T-helper 1 cell (primary cell): ENCODE measurements at regions not wholly inside any gene's neighbourhood (a gene's known extent, or its start where the extent isn't known, plus 50 kb on each side); places are given as distances from the start of the nearest gene placed in this dataset.

Experiments used
- DNase-seq, 5 donors: peaks; one replicate each; pipeline ENCODE4 v3.0.0-alpha.2; 2012 to 2020

DNA sequence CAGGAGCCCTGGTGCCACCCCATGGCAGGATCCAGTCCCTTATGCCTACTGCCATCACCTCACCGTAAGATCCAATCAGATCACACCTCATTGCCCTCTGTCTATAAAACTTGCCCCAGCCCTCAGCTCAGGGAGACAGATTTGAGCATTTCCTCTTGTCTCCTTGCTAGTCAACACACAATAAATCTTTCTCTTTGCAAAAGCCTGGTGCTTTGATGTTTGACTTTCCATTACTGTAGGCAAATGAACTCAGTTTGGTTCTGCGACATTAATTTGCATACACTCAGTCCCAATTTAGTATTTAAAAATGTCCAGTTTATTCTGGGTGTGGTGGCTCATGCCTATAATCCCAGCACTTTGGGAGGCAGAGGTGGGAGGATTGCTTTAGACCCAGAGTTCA is 188.4 kb downstream of the AEBP2 start:
- DNase-seq = no peak

DNA sequence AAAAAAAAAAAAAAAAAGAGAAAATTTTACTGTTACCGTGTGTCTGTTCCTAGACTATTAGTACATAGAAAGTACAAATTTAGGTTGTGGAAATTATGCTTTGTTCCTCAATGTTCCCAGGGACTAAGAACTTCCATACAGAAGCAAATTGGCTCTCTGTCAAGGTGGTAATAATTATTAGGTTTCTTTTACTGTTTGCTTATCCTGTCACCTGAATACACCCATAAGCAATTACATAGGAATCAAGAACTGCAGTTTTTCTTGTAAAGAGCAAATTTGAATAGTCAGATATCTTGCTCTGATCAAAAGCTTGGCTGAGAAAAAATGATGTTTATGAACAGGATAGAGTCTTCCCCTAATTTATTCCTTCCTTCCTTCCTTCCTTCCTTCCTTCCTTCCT is 191.2 kb downstream of the AEBP2 start:
- no peak for DNase-seq

DNA sequence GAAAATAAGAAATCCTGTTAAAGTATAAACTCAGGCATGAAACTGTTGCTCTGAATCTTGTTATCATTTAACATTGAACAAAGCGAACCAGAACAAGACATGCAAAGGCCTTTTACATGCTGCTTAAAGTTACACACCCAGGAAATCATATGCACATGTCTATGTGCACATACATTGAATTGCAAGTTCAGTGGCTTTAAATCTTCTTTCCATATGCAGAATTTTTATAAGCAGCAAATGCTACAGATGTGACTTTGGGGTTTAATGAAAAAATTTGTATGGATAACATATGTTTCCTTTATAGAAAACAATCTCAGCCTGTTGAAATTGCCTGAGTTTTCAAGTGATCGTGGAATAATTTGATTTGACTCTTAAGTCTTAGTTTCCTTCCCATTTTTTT is 193.9 kb downstream of the AEBP2 start:
- no peak for DNase-seq

DNA sequence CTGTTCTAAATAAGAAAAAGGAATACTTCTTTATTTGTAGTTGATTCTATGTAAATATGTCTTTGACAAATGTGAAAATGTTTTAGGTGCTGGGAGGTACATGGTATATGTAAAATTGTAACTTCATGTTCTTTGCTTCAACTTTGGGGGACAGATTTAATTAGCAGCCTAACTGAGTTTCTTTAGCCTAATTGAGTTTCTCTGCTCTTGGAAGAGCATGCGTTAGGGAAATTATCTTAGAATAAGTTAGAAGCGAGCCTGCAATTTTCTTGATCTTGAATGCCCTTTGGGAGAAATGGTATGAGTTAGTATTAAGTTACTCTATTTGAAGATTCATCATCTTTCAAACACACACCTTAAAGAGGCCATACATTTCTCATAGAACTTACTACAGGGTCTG is 194.3 kb downstream of the AEBP2 start:
- no peak for DNase-seq

DNA sequence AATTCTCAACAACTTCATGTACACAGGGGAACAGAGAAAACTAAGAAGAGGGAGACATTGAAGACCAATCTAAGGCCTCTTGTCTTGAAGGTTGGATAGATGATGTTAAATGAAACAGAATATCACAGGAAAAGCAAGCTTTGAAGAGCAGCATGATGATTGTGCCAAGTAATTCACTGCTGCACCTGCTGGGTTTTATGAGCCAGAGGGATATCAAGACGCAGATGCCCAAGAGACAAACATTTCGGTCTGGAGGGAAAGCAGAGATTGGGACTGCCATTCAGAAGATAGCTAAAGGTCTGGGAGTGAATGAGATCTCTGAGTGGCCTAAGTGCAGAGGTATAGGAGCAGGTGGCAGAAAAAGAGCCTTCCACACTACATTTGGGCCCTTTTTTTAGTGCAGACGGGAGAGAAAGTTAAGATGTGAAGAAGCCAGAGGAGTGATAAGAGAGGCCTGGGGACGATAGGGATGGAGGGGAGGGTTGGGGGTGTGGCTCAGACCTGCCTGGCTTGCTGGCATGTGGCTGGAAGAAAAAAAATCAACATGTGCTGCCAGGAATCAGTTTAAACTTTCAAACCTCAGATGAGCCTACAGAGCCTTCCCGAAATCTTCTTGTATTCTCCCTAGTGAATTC is 200.6 kb downstream of the AEBP2 start:
- DNase-seq = no peak

- no peak for DNase-seq
Observed at GRCh38 chr12:19641235-19642080, 202.2 kb downstream of the AEBP2 start.

DNA sequence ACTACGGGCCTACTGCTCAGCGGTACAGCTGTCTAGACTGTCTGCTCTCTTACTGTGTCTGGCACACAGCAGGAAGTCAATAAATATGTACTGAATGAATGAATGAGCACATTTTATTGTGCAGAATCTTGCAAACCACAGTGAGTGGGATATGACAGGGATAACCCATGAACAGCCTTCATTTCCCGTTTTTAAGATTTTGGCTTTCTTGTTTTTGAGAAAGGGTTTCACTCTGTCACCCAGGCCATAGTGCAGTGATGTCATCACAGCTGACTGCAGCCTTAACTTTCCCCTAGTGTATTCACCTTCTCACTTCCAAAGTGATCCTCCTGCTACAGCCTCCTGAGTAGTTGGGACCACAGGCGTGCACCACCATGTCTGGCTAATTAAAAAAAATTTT is 203.1 kb downstream of the AEBP2 start:
- DNase-seq = no peak

- DNase-seq = no peak
Observed at GRCh38 chr12:19643635-19644034, 204.3 kb downstream of the AEBP2 start.

GRCh38 chr12:19644571-19644970 is 205.3 kb downstream of the AEBP2 start:
- no peak for DNase-seq

DNA sequence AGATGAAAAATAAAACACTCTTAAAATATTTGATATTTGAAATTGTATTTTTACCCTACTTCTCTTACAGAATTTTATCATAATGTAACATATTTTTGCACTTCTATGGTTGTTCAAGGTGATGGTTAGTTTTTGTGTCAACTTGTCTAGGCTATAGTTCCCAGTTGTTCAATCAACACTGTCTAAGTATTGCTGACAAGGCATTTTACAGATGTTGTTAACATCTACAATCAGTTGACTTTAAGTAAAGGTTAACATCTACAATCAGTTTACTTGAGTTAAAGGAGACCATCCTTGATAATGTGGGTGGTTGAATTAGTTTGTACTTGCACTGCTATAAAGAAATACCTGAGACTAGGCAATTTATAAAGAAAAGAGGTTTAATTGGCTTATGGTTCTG is 206.5 kb downstream of the AEBP2 start:
- no peak for DNase-seq

- no peak for DNase-seq
Observed at GRCh38 chr12:19646599-19646998, 207.3 kb downstream of the AEBP2 start.

GRCh38 chr12:19647806-19648556 is 208.7 kb downstream of the AEBP2 start:
- no peak for DNase-seq

DNA sequence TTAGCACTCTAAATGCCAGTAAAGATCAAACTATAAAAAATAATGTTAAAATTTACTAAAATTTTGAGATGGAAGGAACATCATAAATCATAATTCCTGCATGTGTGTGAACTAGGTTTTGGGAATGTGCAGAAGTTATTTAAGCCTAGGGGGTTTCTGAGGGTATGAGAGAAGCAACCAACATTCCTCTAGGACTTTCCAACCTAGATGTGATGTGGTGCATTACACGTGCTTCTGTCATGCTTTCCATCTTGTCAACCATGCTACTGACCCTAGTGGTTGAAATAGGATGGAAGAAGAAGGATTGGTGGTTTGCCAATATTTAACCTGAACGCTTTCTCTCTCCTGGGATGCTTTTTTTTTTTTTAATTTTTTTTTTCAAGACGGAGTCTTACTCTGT is 209.3 kb downstream of the AEBP2 start:
- DNase-seq = no peak

DNA sequence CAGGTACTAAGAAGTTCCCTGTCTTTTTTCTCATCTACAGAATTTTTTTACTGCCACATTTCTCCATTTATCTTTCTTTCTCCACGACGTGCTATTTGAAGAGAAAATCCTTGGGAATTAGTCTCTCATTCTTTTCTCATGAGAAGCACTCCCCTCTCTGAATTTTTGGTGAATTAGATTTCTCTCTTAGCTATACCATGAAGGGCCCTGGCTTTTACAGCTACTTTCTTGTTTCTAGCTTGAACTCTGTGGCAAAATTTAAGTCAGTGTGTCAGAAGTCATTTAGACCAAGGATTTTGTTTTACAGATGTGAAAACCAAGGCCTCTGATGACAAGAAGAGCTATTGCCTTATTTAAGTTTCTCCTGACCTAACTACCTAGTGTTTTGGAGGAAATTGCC is 213.1 kb downstream of the AEBP2 start:
- no peak for DNase-seq

DNA sequence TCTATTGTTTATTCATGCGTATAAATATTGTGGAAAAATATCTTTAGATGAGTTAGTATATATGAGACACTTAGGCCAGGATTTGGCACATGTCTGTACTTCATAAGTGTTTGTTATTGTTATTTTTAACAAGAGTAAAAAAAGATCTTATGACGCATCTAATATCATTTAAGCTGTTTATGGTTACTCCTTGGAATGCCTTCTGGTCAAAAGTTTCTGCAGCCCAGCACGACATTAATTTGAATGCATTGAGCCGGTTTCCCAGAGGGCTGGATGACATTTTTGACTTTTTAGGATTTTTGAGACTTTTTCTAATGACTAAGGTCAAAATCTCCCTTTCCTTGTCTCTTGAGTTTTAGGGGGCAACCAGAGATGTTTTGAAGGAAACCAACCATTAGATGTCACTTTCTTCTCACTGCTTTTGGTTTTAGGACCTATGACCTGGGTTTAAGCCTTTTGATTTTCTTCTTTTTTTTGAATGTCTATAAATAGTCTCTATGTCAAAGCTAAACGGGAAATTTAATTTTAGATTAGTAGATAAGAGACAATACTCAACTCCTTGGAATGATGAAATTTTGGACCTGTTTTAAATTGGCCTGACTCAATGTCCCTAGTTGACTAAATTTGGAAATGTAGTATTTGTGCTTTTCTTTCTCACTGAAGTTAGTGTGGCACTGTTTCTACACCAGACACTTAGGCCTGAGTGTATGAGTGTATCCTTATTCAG is 215.5 kb downstream of the AEBP2 start:
- DNase-seq = no peak

- no peak for DNase-seq
Observed at GRCh38 chr12:19657118-19657731, 217.9 kb downstream of the AEBP2 start.

GRCh38 chr12:19657732-19658130 is 218.4 kb downstream of the AEBP2 start:
- no peak for DNase-seq

- DNase-seq = no peak
Observed at GRCh38 chr12:19659086-19659485, 219.8 kb downstream of the AEBP2 start.

- DNase-seq = no peak
Observed at GRCh38 chr12:19659501-19659900, 220.2 kb downstream of the AEBP2 start.

DNA sequence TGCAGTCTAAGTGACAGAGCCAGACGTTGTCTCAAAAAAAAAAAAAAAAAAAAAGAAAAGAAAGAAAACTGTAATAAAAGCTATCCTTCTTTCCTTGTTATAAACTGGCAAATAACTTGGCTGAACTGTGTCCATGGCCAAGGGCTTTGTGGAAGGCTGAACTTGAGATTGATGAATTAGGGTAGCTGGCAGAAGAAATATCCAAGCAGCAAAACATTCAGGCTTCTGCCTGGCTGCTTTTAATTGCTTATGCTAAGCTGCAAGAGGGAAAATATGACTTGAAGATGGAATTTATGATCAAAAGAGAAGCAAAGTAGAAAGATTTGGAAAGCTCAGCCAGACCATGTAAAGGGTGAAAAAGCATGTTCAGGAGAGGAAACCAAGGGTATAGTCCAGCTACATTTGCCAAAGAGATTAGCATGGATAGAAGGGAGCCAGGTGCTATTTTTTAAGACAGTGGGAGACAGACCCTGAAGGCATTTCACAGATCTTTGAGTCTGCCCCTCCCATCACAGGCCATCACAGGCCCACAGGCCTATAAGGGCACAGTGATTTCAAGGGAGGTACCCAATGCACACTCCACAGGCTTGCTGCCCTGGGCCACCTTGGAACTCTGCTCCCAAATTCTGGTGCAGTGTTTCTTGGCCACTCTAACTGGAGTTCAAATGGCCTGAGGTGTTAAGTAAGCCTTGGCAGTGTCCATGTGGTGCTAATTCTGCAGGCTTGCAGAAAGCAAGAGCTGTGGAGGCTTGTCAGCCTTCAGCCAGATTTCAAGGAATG is 226.0 kb downstream of the AEBP2 start:
- no peak for DNase-seq

- no peak for DNase-seq
Observed at GRCh38 chr12:19666070-19666469, 226.8 kb downstream of the AEBP2 start.

DNA sequence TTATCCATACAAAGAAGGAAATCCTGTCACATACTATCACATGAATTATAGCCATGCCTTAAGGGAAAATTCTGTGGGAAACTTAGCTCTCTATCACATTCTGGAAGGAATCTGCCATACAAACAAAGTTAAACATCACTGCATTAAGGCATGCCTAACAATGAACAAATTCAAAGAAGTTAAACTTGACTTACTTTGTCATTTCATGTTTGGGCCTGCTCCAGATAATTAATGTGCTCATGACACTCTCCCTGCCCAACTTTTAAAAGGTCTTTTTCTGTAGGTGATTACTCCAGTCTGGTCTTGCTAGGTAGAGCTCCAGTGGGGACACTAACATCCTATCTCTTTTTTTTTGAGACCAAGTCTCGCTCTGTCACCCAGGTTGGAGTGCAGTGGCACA is 230.5 kb downstream of the AEBP2 start:
- DNase-seq = no peak
